Effector memory CD4-positive, alpha-beta T cell (primary cell): ENCODE measurements at regions not wholly inside any gene's neighbourhood (a gene's known extent, or its start where the extent isn't known, plus 50 kb on each side); places are given as distances from the start of the nearest gene placed in this dataset.

Source experiments
- DNase-seq, 3 donors: peaks; one replicate each; pipeline ENCODE4 v3.0.0-alpha.2; 2020
- H3K27ac ChIP-seq: 2 replicates; pipeline ENCODE4 v1.7.0; 2013; ENCODE audit warnings: mild to moderate bottlenecking, low read length, moderate library complexity; ENCODE audit not compliant: insufficient read depth, poor library complexity, severe bottlenecking
- H3K27me3 ChIP-seq: replicated peaks from 2 replicates; pipeline ENCODE4 v1.7.0; 2013; ENCODE audit warnings: mild to moderate bottlenecking, low read length; ENCODE audit not compliant: insufficient read depth, control insufficient read depth, poor library complexity, severe bottlenecking
- H3K36me3 ChIP-seq: 2 replicates; pipeline ENCODE4 v1.7.0; 2013; ENCODE audit warnings: mild to moderate bottlenecking, low read length, moderate library complexity; ENCODE audit not compliant: control insufficient read depth, insufficient read depth
- H3K4me1 ChIP-seq: 2 replicates; pipeline ENCODE4 v1.7.0; 2013; ENCODE audit warnings: low read length, mild to moderate bottlenecking; ENCODE audit not compliant: control insufficient read depth, insufficient read depth, poor library complexity, severe bottlenecking
- H3K4me3 ChIP-seq: 2 replicates; pipeline ENCODE4 v1.7.0; 2013; ENCODE audit warnings: low read length, low read depth, mild to moderate bottlenecking; ENCODE audit not compliant: insufficient read depth, poor library complexity, severe bottlenecking
- H3K9me3 ChIP-seq: 2 replicates; pipeline ENCODE4 v1.7.0; 2013; ENCODE audit warnings: mild to moderate bottlenecking, low read length, moderate library complexity; ENCODE audit not compliant: control insufficient read depth

DNA sequence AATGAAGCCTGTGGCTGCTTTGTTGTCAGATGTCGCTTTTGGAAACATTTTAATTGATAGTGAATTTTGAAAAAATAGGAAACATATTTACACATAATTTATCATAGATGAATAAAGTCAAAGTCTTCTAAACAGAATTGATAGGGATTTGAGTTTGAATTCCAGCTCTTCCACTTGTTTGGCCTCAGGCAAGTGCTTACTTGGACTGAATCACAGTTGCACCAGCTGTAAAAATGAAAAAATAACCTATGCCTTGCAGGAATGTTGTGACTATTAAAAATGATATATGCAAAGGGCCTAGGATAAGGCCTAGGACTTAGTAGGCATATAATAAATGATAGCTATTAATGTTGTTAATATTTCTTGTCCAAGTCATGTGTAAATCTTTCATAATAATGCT is 618.5 kb upstream of the MMS22L start:
- H3K9me3 ChIP-seq: no peaks in the 10 kb centered on the region
- no peaks in the 10 kb centered on the region for H3K36me3 ChIP-seq
- no peaks in the 10 kb centered on the region for H3K27me3 ChIP-seq
- H3K4me1 ChIP-seq: no peaks in the 10 kb centered on the region
- no peak overlapping the region for H3K4me3 ChIP-seq
- no peak for DNase-seq
- H3K27ac ChIP-seq: no peak overlapping the region

DNA sequence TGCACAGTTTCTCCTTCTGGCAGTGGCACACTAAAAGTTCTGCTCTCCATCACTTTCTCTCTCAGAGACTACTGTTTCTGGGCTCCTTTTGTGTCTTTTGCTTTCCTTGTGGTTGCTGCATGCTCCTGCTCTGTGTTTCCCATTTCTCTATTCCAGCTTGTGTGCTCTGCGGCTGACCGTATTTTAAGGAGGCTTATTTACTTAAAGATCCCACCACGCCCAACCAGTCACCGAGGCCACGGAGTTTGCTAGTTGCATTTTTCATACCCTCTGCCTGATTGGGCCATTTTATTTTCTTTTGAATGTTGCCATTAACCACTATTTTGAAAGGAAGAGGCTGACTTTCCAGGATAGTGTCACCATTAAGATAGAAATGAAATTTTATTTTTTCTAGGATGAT is 626.4 kb upstream of the MMS22L start:
- Histone ChIP-seq H3K27ac (no peak overlapping the region), H3K4me1 (no peaks in the 10 kb centered on the region), H3K9me3 (no peaks in the 10 kb centered on the region), H3K4me3 (no peak overlapping the region), H3K36me3 (no peaks in the 10 kb centered on the region), H3K27me3 (no peaks in the 10 kb centered on the region)
- no peak for DNase-seq

DNA sequence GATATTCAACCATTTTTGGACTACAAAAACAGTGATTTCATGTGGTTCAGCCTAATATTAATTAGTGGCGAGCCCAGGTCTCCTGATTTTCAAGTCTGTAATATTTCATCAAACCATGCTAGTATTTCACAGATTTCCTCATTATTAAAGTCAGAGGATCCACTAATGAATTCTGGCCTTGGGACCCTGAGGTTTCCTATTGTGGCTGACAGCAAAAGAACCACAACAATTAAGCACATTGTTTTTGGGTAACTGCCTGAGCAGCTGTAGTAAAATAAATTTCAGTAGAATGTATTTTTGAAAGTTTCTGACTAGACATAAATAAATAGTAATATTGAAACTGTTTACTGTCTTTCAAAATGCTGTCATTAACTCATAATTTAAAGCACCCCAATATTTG is 630.7 kb upstream of the MMS22L start:
- H3K4me3 ChIP-seq: no peak overlapping the region
- H3K9me3 ChIP-seq: no peaks in the 10 kb centered on the region
- H3K27me3 ChIP-seq: no peaks in the 10 kb centered on the region
- H3K36me3 ChIP-seq: no peaks in the 10 kb centered on the region
- H3K27ac ChIP-seq: no peak overlapping the region
- no peaks in the 10 kb centered on the region for H3K4me1 ChIP-seq
- DNase-seq: no peak

- H3K27ac ChIP-seq: no peak overlapping the region
- no peaks in the 10 kb centered on the region for H3K4me1 ChIP-seq
- no peak for DNase-seq
- H3K4me3 ChIP-seq: no peak overlapping the region
- H3K9me3 ChIP-seq: no peaks in the 10 kb centered on the region
- no peaks in the 10 kb centered on the region for H3K36me3 ChIP-seq
- no peaks in the 10 kb centered on the region for H3K27me3 ChIP-seq
These were observed 631.9 kb upstream of the MMS22L start for GRCh38 chr6:97914912-97915311.

GRCh38 chr6:97915537-97915936 is 632.5 kb upstream of the MMS22L start:
- no peaks in the 10 kb centered on the region for H3K27me3 ChIP-seq
- DNase-seq: no peak
- no peaks in the 10 kb centered on the region for H3K36me3 ChIP-seq
- H3K4me1 ChIP-seq: no peaks in the 10 kb centered on the region
- H3K4me3 ChIP-seq: no peak overlapping the region
- no peaks in the 10 kb centered on the region for H3K9me3 ChIP-seq
- no peak overlapping the region for H3K27ac ChIP-seq

DNA sequence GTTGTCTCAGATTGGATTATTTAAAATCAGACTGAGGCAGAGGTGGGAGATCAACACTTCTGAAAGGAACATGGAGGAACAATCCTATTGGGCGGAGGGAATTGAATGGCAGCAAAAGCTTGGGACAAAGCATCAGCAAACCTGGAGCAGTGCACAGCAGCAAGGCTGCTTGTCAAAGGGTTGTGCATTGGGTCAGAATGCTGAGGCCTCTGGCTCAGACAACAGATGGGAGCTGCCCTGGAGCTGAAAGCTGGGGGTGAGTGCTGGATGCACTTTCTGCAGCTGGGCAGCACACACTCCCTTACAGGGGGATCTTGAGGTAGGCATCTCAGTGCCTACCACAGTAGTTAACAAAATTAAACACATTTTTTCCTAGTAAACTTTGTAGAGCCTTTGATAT is 634.4 kb upstream of the MMS22L start:
- Histone ChIP-seq H3K4me3 (no peak overlapping the region), H3K36me3 (no peaks in the 10 kb centered on the region), H3K27ac (no peak overlapping the region), H3K27me3 (no peaks in the 10 kb centered on the region), H3K9me3 (no peaks in the 10 kb centered on the region), H3K4me1 (no peaks in the 10 kb centered on the region)
- DNase-seq: no peak

- Histone ChIP-seq H3K4me3 (no peak overlapping the region), H3K36me3 (no peaks in the 10 kb centered on the region), H3K9me3 (no peaks in the 10 kb centered on the region), H3K4me1 (no peaks in the 10 kb centered on the region), H3K27ac (no peak overlapping the region), H3K27me3 (no peaks in the 10 kb centered on the region)
- DNase-seq: no peak
These were observed 636.0 kb upstream of the MMS22L start for GRCh38 chr6:97919046-97919445.

GRCh38 chr6:97919631-97920030 is 636.6 kb upstream of the MMS22L start:
- H3K4me3 ChIP-seq: no peak overlapping the region
- no peaks in the 10 kb centered on the region for H3K4me1 ChIP-seq
- no peaks in the 10 kb centered on the region for H3K9me3 ChIP-seq
- no peaks in the 10 kb centered on the region for H3K27me3 ChIP-seq
- no peaks in the 10 kb centered on the region for H3K36me3 ChIP-seq
- no peak overlapping the region for H3K27ac ChIP-seq
- no peak for DNase-seq

- no peak overlapping the region for H3K27ac ChIP-seq
- no peaks in the 10 kb centered on the region for H3K4me1 ChIP-seq
- DNase-seq: no peak
- H3K27me3 ChIP-seq: no peaks in the 10 kb centered on the region
- H3K36me3 ChIP-seq: no peaks in the 10 kb centered on the region
- H3K4me3 ChIP-seq: no peak overlapping the region
- H3K9me3 ChIP-seq: no peaks in the 10 kb centered on the region
These were observed 640.2 kb upstream of the MMS22L start for GRCh38 chr6:97923249-97923648.

DNA sequence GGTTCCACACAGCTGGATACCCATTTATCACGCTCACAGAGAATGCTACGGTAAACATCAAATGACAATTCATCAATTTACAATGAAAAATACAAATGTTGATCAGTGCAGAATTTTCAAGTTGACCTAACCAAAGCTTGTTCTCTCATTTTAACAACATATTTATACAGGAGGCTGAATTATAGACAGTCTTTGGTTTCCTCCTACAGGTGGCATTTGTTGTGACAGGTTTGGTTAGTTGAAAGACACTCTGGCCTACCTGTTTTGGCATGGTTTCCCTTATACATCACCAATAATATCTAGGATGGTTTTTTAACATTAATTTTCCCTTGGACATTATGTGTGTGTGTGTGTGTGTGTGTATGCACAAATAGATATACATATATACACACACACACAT is 642.5 kb upstream of the MMS22L start:
- Histone ChIP-seq H3K27me3 (no peaks in the 10 kb centered on the region), H3K9me3 (no peaks in the 10 kb centered on the region), H3K4me3 (no peak overlapping the region), H3K27ac (no peak overlapping the region), H3K4me1 (no peaks in the 10 kb centered on the region), H3K36me3 (no peaks in the 10 kb centered on the region)
- no peak for DNase-seq
